RCC 7860 (cell line): ENCODE measurements at regions not wholly inside any gene's neighbourhood (a gene's known extent, or its start where the extent isn't known, plus 50 kb on each side); places are given as distances from the start of the nearest gene placed in this dataset.

Experiments
- DNase-seq: peaks from one replicate; pipeline ENCODE4 v3.0.0-alpha.2; 2015; ENCODE audit warnings: low spot score
- FAIRE-seq: peaks from 2 replicates; lab custom pipeline; 2012; peaks lifted over from hg19 to GRCh38; lab: Jason Lieb, UNC

- FAIRE-seq (no peak), DNase-seq (no peak)
Observed at GRCh38 chr20:22374678-22375590, 209.4 kb downstream of the FOXA2 start.

- FAIRE-seq (no peak), DNase-seq (no peak)
Observed at GRCh38 chr20:22374066-22374465, 210.3 kb downstream of the FOXA2 start.

GRCh38 chr20:22373164-22373895, 211.0 kb downstream of the FOXA2 start:
- DNase-seq: no peak
- no peak for FAIRE-seq

- no peak for DNase-seq
- FAIRE-seq: no peak
Observed at GRCh38 chr20:22371843-22372242, 212.5 kb downstream of the FOXA2 start.

- DNase-seq (no peak), FAIRE-seq (no peak)
Observed at GRCh38 chr20:22370137-22370536, 214.2 kb downstream of the FOXA2 start.

GRCh38 chr20:22369100-22369499, 215.3 kb downstream of the FOXA2 start:
- FAIRE-seq: no peak
- no peak for DNase-seq

- no peak for DNase-seq
- FAIRE-seq: no peak
Observed at GRCh38 chr20:22368235-22368634, 216.1 kb downstream of the FOXA2 start.

GRCh38 chr20:22366631-22367030, 217.7 kb downstream of the FOXA2 start:
- DNase-seq (no peak), FAIRE-seq (no peak)

- DNase-seq (no peak), FAIRE-seq (no peak)
Observed at GRCh38 chr20:22354647-22355046, 229.7 kb downstream of the FOXA2 start.

- DNase-seq (no peak), FAIRE-seq (no peak)
Observed at GRCh38 chr20:22353586-22353985, 230.8 kb downstream of the FOXA2 start.

- DNase-seq (no peak), FAIRE-seq (no peak)
Observed at GRCh38 chr20:22352019-22352418, 232.4 kb downstream of the FOXA2 start.

- FAIRE-seq: no peak
- DNase-seq: no peak
Observed at GRCh38 chr20:22350624-22351023, 233.7 kb downstream of the FOXA2 start.

GRCh38 chr20:22348010-22348409, 236.4 kb downstream of the FOXA2 start:
- no peak for DNase-seq
- FAIRE-seq: no peak

- DNase-seq (no peak), FAIRE-seq (no peak)
Observed at GRCh38 chr20:22346716-22347115, 237.7 kb downstream of the FOXA2 start.

GRCh38 chr20:22343612-22344011, 240.8 kb downstream of the FOXA2 start:
- no peak for DNase-seq
- FAIRE-seq: no peak

- FAIRE-seq (no peak), DNase-seq (no peak)
Observed at GRCh38 chr20:22342410-22342809, 242.0 kb downstream of the FOXA2 start.

- DNase-seq (peak; percentile 73), FAIRE-seq (peak; percentile 79)
Observed at GRCh38 chr20:22341508-22341907, 242.9 kb downstream of the FOXA2 start.

GRCh38 chr20:22339946-22340345, 244.4 kb downstream of the FOXA2 start:
- DNase-seq (no peak), FAIRE-seq (no peak)

GRCh38 chr20:22339091-22339881, 245.1 kb downstream of the FOXA2 start:
- peak; percentile 53 for DNase-seq
- FAIRE-seq: peak; percentile 82

- FAIRE-seq (no peak), DNase-seq (no peak)
Observed at GRCh38 chr20:22338140-22338708, 246.1 kb downstream of the FOXA2 start.

- no peak for DNase-seq
- FAIRE-seq: no peak
Observed at GRCh38 chr20:22335210-22335609, 249.2 kb downstream of the FOXA2 start.
